ENCODE measurements at regions not wholly inside any gene's neighbourhood (a gene's known extent, or its start where the extent isn't known, plus 50 kb on each side); places are given as distances from the start of the nearest gene placed in this dataset.

- H3K27me3 Mint-ChIP-seq (ENCODE audit: low read depth), result no peaks in the 10 kb centered on the region
- POLR2A ChIA-PET, result no interaction called here
- H3K36me3 Mint-ChIP-seq, result peaks cover 6% of the 10 kb centered on the region
- H3K4me3 Mint-ChIP-seq, result no peak overlapping the region
- H3K4me1 Mint-ChIP-seq, result no peaks in the 10 kb centered on the region
- no peak for TF ChIP-seq NFE2L1 (CRISPR knock-in tag; IDR thresholded peaks at IDR 0.05)
- no peak for TF ChIP-seq HMGXB4 (CRISPR knock-in tag; IDR thresholded peaks at IDR 0.05)
- CTCF ChIA-PET, result no interaction called here
- peaks cover 32% of the 10 kb centered on the region for H3K9me3 Mint-ChIP-seq
- DNase-seq (ENCODE audit: low spot score), result no peak
- ATAC-seq, result no peak
- H3K27ac Mint-ChIP-seq, result no peak overlapping the region
Measured at GRCh38 chr5:155353231-155353630, 339.7 kb downstream of the KIF4B start.

GRCh38 chr5:155366096-155366495, 352.5 kb downstream of the KIF4B start:
- Mint-ChIP-seq H3K36me3 (no peaks in the 10 kb centered on the region), H3K27ac (no peak overlapping the region), H3K9me3 (no peaks in the 10 kb centered on the region), H3K4me3 (no peak overlapping the region), H3K27me3 (ENCODE audit: low read depth) (no peaks in the 10 kb centered on the region), H3K4me1 (peaks cover 18% of the 10 kb centered on the region)
- no peak for ATAC-seq
- ChIA-PET CTCF (no interaction called here), POLR2A (no interaction called here)
- TF ChIP-seq ZNF423 (CRISPR knock-in tag; IDR thresholded peaks at IDR 0.05) (no peak), PRDM15 (CRISPR knock-in tag; IDR thresholded peaks at IDR 0.05) (no peak), ZSCAN18 (CRISPR knock-in tag; IDR thresholded peaks at IDR 0.05) (no peak), NFE2L1 (CRISPR knock-in tag; IDR thresholded peaks at IDR 0.05) (no peak), FOXK1 (CRISPR knock-in tag; IDR thresholded peaks at IDR 0.05) (no peak)
- no peak for DNase-seq (ENCODE audit: low spot score)

- Mint-ChIP-seq H3K4me1 (peaks cover 16% of the 10 kb centered on the region), H3K27ac (no peak overlapping the region), H3K4me3 (no peak overlapping the region), H3K36me3 (no peaks in the 10 kb centered on the region), H3K27me3 (ENCODE audit: low read depth) (no peaks in the 10 kb centered on the region), H3K9me3 (peaks cover 4% of the 10 kb centered on the region)
- DNase-seq (ENCODE audit: low spot score) (no peak), ATAC-seq (no peak)
- CTCF ChIA-PET, result interaction anchor here (0.5 kb wide), 1 partner anchor 34 kb away, joined by 4 read pairs; no protein-coding TSS in a partner anchor
- POLR2A ChIA-PET, result no interaction called here
- no peak for TF ChIP-seq ZNF281 (CRISPR knock-in tag; IDR thresholded peaks at IDR 0.05)
- TF ChIP-seq FOXK1 (CRISPR knock-in tag; IDR thresholded peaks at IDR 0.05), result no peak
- no peak for TF ChIP-seq JAZF1 (CRISPR knock-in tag; IDR thresholded peaks at IDR 0.05)
- no peak for TF ChIP-seq KAT7 (CRISPR knock-in tag; IDR thresholded peaks at IDR 0.05; ENCODE audit: borderline replicate concordance)
- no peak for TF ChIP-seq ERG (CRISPR knock-in tag; IDR thresholded peaks at IDR 0.05)
- no peak for TF ChIP-seq ATF3 (CRISPR knock-in tag; conservative IDR thresholded peaks at IDR 0.05)
- TF ChIP-seq NR3C1 (CRISPR knock-in tag; conservative IDR thresholded peaks at IDR 0.05; ENCODE audit: low read depth), result no peak
- no peak for TF ChIP-seq ZNF138 (CRISPR knock-in tag; conservative IDR thresholded peaks at IDR 0.05)
- TF ChIP-seq NFATC4 (CRISPR knock-in tag; IDR thresholded peaks at IDR 0.05), result no peak
- TF ChIP-seq CREB1 (CRISPR knock-in tag; IDR thresholded peaks at IDR 0.05), result no peak
- no peak for TF ChIP-seq IRF1 (CRISPR knock-in tag; IDR thresholded peaks at IDR 0.05)
- TF ChIP-seq MLX (CRISPR knock-in tag; IDR thresholded peaks at IDR 0.05), result no peak
- no peak for TF ChIP-seq NR2C2 (CRISPR knock-in tag; IDR thresholded peaks at IDR 0.05)
Measured at GRCh38 chr5:155367841-155368240, 354.3 kb downstream of the KIF4B start.
